Cerebellar cortex (tissue), 1 donor: ENCODE measurements at regions not wholly inside any gene's neighbourhood (a gene's known extent, or its start where the extent isn't known, plus 50 kb on each side); places are given as distances from the start of the nearest gene placed in this dataset.
"Not testable (repeated sequence)": the region's sequence is repeated elsewhere in the genome, so short reads cannot be mapped to it uniquely, and the experiment has no call there.

Experiments
- DNase-seq: peaks from one replicate; pipeline ENCODE4 v3.0.0-alpha.2; 2015; ENCODE audit warnings: low spot score

DNA sequence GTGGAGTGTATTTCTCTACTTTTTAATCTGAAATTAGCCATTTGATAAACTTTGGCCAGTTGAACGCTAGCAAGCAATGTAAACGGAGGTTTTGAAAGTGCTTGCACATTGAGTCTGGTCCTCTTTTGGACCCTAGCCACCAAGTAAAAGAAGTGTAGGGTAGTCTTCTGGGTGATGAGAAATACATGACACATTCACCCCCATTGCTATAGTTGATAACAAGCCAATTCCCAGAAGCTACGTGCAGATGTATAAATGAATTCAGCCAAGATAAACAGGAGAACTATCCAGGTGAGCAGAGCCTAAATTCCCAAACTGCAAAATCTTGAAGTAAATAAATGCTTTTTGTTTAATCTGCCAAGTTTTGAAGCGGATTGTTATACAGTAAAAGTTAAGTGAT lies 965.4 kb upstream of the GRIA3 start:
- DNase-seq: no peak

DNA sequence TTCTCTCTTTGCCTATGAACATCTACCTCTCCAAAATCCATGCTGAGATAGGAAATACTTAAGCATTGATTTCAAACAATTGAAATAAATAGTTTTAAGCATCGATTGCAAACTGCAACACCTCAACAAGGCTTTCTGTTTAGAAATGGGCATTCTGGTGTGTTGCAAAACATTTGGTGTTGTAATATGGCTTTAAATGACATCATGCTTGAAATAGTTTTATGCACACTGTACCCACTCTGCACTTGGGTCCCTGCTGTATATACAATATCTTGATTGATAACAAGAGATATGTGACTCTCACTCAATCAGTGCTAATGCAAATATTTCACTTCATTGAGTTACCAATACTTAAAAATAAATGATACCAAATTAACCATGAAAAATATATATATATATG lies 964.9 kb upstream of the GRIA3 start:
- DNase-seq: no peak

DNA sequence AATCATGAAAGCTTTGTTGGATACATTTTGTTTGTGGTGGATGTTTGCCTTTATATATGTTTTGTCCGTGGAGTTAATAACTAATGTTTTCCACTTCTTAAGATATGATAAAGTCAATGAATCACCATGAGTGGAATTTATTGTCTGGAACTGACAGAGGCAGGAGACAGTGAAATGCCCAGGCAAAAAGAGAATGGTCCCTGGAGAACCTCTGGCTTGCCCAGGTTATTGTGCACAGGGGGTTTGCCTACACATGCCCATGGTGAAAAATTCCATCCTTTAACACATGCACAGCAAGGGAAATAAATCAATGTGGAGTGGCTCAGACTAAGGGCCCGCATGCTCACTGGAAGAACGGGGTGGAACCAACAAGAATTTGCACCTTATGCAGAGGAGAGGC lies 964.3 kb upstream of the GRIA3 start:
- no peak for DNase-seq

DNA sequence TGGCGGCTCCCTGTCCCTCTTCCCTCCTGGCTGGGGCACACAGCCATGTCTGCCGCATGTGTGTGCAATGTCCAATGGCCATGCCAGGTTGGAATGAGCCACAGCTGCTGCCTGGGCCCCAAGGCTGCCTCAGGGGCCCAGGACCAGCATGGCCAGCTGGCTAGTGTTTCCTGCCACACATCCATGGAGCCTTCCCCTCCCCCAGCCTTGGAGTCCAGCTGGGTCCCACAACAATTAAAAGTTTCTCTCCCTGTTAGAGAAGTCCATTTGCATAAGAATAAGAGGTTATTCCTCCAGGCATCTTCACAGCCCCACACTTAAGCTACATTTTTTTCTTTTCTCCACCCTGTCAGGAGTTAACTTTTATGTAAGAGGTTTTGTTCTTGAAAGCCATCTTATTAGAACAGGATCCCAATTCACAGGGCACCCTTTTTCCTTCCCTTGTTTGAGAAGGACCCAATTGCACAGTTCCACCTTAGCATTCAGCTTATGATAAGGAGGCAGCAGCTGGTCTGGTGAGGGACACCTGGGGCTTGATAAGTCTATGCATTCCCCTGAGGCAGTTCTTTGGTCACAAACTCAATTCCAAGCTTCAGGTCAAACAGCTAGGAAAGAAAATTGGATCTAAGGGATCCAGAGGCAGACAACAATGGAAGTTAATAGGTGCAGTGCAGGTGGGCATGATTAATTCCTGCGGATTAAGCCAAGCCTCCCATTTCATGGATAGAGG lies 963.3 kb upstream of the GRIA3 start:
- no peak for DNase-seq

DNA sequence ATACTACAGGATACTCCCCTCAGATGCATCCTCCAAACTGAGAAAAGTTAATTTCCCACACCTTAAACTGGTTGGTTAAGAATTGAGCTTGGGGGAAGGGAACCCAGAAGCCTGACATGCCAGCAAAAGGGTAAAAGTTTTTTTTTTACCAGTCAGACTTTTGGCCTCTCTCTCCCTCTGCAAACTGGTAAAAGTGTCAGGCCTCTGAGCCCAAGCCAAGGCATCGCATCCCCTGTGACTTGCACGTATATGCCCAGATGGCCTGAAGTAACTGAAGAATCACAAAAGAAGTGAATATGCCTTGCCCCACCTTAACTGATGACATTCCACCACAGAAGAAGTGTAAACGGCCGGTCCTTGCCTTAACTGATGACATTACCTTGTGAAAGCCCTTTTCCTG lies 962.3 kb upstream of the GRIA3 start:
- not testable (repeated sequence) for DNase-seq

DNA sequence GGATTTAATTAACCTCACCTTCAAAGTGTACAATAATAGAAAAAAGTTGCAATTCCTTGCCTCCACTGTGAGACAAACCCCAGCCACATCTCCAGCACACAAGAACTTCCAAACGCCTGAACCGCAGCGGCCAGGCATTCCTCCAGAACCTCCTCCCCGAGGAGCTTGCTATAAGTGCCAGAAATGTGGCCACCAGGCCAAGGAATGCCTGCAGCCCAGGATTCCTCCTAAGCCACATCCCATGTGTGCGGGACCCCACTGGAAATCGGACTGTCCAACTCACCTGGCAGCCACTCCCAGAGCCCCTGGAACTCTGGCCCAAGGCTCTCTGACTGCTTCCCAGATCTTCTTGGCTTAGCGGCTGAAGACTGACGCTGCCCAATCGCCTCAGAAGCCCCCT lies 959.9 kb upstream of the GRIA3 start:
- DNase-seq: not testable (repeated sequence)

DNA sequence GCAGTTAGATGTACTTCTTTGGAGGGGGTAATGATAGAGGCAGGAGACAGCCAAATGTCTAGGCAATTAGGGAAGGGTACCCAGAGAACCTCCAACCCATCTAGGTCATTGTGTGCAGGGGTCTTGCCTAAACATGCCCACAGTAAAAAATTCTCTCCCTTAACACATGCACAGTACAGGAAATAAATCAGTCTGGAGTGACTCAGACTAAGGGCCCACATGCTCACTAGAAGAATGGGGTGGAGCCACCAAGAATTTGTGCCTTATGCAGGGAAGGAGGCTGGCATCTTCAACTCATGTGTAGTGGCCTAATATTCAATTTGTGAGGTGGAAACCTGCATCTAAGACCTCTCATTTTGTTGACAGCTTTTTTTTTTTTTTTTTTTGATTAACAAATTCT lies 945.3 kb upstream of the GRIA3 start:
- DNase-seq: no peak

DNA sequence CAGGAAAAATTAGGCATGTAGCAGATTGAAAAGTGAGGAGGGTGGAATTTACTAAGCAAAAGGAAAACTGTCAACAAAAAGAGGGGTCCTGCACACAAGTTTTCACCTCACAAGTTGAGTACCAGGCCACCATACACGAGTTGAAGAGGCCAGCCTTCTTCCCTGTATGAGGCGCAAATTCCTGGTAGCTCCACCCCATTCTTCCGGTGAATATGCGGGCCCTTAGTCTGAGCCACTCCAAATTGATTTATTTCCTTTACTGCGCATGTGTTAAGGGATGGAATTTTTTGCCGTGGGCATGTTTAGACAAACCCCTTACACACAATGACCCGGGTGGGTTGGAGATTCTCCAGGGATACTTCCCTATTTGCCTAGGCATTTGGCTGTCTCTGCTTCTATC lies 942.1 kb upstream of the GRIA3 start:
- no peak for DNase-seq

DNA sequence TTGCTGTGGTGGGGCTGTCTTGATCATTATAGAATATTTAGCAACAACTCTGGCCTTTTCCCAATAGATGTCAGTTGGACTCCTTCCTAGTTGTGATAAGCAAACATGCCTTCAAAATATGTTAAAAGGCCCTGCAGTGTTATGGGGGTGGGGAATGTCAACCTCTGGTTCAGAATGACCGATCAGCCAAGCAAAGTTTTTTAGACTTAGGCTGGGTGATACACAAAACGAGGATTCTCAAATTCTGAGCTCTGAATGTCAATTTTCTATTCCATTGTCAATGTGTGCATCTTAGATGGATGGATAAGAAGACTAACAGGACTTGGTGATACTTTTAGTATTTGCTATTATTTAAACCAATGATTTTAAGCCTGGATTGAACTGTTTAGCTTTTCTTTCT lies 940.0 kb upstream of the GRIA3 start:
- DNase-seq: no peak

DNA sequence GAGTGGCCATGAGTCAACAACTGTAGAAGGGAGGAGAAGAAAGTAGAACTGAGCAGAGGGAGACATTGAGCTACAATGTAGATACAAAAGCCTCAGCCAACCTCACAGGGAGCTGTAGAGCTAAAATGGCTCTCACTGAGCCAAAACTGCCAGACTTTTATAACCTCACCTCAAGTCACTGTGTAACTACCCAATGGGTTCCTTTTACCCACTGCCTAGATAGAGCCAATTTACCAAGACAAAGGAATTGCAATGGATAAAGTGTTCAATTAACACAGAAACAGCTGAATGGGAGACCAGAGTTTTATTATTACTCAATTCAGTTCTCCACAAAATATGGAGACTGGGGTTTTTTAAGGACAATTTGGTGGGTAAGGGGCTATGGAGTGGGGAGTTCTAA lies 938.9 kb upstream of the GRIA3 start:
- DNase-seq: no peak

DNA sequence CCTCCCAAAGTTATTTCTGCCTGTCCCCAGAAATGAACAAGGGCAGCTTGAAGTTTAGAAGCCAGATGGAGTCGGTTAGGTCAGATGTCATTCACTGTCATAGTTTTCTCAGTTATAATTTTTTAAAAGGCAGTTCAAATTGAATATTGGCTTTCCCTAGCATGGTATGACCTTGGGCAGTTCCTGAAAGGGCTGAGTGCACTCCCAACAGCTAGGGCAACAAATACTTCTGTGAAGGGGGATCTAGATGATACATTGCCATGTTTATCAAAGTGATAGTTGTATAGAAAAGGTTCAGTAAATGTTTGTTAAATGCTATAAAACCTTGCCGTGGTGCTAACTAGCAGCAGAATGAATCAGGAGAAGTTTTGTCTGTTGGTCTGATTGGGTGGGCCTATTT lies 938.1 kb upstream of the GRIA3 start:
- no peak for DNase-seq

DNA sequence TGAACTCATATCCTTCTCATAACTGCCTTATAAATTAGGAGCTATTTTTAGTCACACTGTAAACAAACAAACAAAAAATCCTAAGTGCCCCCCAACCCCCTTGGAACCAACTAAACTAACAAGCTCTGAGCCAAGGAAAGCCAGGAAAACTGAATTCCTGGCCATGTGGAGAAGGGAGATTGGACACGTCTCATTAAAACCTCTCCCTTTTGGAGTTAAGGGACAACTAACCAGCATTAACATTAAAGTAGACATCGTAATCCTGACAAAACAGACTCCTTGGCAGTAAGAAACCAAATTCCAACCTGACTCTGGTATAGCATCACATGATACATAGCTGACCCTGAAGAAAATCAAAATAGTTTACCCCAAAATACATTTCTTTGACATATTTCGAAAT lies 937.1 kb upstream of the GRIA3 start:
- no peak for DNase-seq

DNA sequence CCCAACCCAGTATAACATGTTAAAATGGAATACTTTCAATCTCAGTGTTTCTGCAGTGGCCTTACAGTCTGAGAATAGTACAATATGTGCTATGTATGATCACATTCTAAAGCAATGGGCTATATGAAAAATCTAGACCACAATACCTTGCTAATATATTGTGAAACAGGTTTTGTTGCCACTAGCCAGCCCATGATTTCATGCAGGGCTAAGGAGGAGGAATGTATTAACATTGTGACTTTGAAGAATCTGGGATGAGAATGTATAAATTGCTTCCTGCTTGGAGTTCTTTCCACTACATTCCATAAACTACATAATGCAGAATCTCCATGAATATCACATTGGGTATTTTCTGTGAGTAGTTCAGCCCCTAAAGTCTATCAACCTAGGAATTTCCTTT lies 935.4 kb upstream of the GRIA3 start:
- DNase-seq: no peak

DNA sequence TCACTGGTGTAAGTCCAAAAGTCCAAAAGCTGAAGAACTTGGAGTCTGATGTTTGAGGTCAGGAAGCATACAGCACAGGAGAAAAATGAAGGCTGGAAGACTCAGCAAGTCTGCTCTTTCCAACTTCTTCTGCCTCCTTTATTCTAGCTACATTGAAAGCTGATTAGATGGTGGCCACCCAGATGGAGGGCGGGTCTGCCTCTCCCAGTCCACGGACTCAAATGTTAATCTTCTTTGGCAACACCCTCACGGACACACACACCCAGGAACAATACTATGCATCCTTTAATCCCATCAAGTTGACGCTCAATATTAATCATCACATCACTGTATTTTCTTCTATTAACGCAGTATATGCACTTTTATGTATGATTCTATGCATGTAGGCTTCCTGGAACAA lies 931.6 kb upstream of the GRIA3 start:
- no peak for DNase-seq

DNA sequence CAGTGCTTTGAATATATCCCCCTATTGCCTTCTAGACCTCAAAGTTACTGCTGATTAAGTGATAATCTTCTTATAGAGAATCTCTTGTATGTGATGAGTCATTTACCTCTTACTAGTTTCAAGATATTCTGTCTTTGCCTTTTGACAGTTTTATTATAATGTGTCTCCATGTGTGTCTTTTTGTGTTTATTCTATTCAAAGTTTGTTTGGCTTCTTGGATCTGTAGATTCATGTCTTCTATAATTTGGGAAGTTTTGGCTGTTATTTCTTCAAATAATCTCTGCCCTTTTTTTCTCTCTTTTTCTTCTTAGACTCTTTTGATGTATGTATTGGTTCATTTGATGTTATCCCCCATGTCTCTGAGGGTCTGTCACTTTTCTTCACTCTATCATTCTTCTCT lies 915.7 kb upstream of the GRIA3 start:
- no peak for DNase-seq

DNA sequence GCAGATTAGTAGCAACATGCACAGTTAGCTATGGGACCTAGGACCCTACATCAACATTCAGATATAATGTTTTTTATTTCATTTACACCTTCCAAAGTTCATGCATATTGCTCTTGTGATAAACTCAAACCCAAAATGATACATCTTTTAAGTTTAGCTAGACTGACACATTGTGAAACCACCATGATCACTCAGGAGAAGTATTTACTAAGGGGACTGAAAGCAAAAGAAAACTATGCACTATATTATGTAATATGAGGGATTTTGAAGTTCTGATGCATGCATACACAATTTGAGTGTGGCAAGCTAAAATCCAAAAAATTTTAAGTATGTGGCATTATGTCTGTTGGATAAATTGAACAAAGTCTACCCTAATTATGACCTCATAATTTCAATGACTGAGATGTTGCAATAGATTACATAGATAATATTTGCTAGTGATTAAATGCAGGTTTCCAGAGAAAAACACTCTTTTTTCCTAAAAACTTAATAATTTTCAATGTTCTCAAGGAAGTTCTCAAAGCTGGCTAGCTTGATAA lies 914.8 kb upstream of the GRIA3 start:
- DNase-seq: no peak

DNA sequence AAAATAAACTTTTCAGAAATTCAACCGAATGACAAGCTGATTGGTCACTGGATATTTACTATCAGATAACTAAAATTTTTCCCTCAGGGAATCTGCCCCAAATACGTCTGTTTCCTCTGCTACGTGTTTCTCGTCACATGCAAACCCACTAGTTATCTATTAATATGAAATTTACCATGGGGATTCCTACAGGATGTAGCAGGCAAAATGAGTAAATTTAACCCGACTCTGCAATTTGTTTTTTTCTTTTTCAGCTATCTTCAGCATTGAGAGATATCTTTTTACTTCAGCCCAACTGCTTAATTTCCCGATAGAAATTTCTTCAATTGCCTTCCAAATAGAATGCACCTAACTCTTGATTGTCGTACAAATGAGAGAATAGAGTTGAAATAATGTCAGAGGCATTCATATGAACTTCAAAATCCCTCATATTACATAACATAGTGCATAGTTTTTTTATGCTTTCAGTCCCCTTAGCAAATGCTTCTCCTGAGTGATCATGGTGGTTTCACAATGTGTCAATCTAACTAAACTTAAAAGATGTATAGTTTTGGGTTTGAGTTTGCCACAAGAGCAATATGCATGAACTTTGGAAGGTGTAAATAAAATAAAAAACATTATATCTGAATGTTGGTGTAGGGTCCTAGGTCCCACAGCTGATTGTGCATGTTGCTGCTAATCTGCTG lies 913.1 kb upstream of the GRIA3 start:
- no peak for DNase-seq

DNA sequence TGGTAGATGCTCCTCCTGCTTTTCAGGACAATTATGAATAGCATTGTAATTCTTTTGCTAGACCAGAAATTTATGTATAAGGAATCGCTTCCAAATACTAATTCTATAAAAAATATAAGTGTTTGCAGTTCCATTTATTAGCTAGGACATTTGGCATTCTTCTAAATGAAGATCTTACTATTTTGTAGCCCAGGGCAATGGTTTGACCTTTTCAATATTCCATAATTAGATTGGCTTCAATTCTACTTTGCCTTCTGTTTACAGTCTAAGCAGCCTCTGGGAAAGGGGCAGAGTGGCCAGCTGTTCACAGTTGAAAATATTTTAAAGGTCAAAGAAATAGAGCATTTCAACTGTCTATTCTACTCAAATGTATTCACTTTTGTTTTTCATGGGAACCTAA lies 912.1 kb upstream of the GRIA3 start:
- DNase-seq: no peak

DNA sequence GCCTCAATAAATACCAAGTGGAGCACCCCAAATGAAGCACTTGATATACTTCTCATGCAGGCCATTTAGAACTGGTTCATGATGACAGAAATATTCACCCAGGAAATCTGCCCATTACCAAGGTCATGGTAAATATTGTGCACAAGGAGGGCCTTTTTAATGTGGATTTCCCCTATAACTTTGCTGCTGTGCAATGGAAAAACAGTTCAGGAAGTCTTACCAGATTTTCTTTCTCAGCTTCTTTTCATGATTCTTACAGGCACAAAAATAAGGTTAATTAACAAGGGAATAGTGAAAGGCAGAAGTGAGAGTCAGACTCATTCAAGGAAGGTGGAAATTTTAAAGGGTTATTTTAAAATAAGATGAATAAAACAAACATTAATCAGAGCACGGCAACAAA lies 904.3 kb upstream of the GRIA3 start:
- no peak for DNase-seq

DNA sequence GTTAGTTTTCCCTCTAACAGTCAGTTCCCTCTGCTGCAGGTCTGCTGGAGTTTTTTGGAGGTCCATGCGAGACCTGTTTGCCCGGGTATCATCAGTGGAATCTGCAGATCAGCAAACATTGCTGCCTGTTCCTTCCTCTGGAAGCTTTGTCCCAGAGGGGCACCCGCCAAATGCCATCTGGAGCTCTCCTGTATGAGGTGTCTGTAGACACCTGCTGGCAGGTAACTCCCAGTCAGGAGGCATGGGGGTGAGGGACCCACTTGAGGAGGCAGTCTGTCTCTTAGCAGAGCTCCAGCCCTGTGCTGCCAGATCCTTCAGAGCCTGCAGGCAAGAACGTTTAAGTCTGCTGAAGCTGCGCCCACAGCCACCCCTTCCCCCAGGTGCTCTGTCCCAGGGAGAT lies 884.3 kb upstream of the GRIA3 start:
- DNase-seq: not testable (repeated sequence)

DNA sequence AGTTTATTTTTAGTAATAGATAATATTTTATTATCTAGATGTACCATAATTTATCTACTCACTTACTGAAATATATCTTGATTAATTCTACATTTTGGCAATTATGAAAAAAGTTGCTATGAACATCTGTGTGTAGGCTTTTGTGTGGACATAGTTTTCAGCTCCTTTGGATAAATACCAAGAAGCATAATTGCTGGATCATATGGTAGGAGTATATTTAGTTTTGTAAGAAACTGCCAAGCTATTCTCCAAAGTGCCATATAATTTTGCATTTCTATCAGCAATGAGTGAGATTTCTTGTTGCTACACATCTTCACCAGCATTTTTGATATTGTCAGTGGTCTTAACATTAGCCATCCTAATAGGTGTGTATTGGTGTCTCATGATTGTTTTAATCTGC lies 882.6 kb upstream of the GRIA3 start:
- no peak for DNase-seq

DNA sequence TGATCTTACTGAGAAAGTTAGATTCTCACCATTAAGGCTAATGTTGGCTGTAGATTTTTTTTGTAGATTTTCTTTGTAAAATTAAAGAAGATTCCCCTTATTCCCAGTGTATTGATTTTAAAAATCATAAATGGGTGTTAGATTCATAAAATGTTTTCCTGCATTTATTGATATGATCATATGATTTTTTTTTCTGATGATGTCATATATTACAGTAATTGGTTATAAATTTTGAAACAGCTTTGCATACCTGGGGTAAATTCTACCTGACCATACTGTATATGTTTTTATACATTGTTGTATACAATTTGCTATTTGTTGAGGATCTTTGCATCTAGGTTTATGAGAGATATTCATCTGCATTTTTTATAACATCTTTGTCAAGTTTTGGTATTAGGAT lies 880.3 kb upstream of the GRIA3 start:
- DNase-seq: no peak

DNA sequence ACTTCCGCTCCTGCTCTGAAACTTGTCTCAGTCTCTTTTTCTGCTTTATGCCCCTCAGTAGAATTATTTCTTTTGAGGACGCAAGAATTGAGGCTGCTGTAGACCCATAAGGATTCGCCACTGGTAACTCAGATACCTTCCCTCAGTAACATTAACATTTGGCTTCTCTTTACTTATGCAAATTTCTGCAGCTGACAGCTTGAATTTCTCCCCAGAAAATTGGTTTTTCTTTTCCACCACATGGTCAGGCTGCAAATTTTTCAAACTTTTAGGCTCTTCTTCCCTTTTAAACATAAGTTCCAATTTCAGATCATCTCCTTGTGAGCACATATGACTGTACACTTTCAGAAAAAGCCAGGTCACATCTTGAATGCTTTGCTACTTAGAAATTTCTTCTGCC lies 839.3 kb upstream of the GRIA3 start:
- DNase-seq: no peak
